H9 (cell line): ENCODE measurements at regions not wholly inside any gene's neighbourhood (a gene's known extent, or its start where the extent isn't known, plus 50 kb on each side); places are given as distances from the start of the nearest gene placed in this dataset.
"Not testable (repeated sequence)": the region's sequence is repeated elsewhere in the genome, so short reads cannot be mapped to it uniquely, and the experiment has no call there.

Experiments
- DNase-seq: peaks from one replicate; pipeline ENCODE4 v3.0.0-alpha.2; 2017
- H2AFZ ChIP-seq: one replicate; pipeline ENCODE4 v1.6.1; 2013; ENCODE audit warnings: mild to moderate bottlenecking, low read length, control low read depth, moderate library complexity
- H2AK5ac ChIP-seq: 2 replicates; pipeline ENCODE4 v1.6.1; 2013; ENCODE audit warnings: low read length, control low read depth, mixed read lengths; ENCODE audit not compliant: insufficient read length
- H2BK120ac ChIP-seq: one replicate; pipeline ENCODE4 v1.6.1; 2013; ENCODE audit warnings: low read depth, mild to moderate bottlenecking, low read length, control low read depth, inconsistent platforms; ENCODE audit not compliant: poor library complexity, severe bottlenecking
- H2BK12ac ChIP-seq: 2 replicates; pipeline ENCODE4 v1.6.1; 2013; ENCODE audit warnings: low read length, control low read depth, mixed read lengths, low read depth; ENCODE audit not compliant: insufficient read length
- H2BK15ac ChIP-seq: 2 replicates; pipeline ENCODE4 v1.6.1; 2013; ENCODE audit warnings: low read depth, low read length, control low read depth
- H2BK20ac ChIP-seq: one replicate; pipeline ENCODE4 v1.6.1; 2013; ENCODE audit warnings: low read depth, mild to moderate bottlenecking, low read length, control low read depth, inconsistent platforms; ENCODE audit not compliant: poor library complexity, severe bottlenecking
- H2BK5ac ChIP-seq: 2 replicates; pipeline ENCODE4 v1.6.1; 2013; ENCODE audit warnings: low read length, control low read depth, mixed read lengths; ENCODE audit not compliant: insufficient read length
- H3K14ac ChIP-seq: 2 replicates; pipeline ENCODE4 v1.6.1; 2013; ENCODE audit warnings: low read length, control low read depth; ENCODE audit not compliant: insufficient read depth
- H3K18ac ChIP-seq: 2 replicates; pipeline ENCODE4 v1.6.1; 2013; ENCODE audit warnings: low read depth, mild to moderate bottlenecking, mixed read lengths, low read length, control low read depth; ENCODE audit not compliant: insufficient read length
- H3K23ac ChIP-seq: 2 replicates; pipeline ENCODE4 v1.6.1; 2013; ENCODE audit warnings: low read length, control low read depth, mixed read lengths, low read depth; ENCODE audit not compliant: insufficient read length
- H3K23me2 ChIP-seq: 2 replicates; pipeline ENCODE4 v1.6.1; 2013; ENCODE audit warnings: low read depth, mild to moderate bottlenecking, mixed read lengths, low read length, control low read depth; ENCODE audit not compliant: insufficient read length, poor library complexity, severe bottlenecking
- H3K27ac ChIP-seq: 2 replicates; pipeline ENCODE4 v1.5.1; 2013; ENCODE audit warnings: low read length, control low read depth, mixed read lengths, low read depth; ENCODE audit not compliant: insufficient read length
- H3K27me3 ChIP-seq: 2 replicates; pipeline ENCODE4 v1.6.1; 2013; ENCODE audit warnings: low read length, control low read depth, inconsistent platforms; ENCODE audit not compliant: insufficient read depth
- H3K4ac ChIP-seq: 2 replicates; pipeline ENCODE4 v1.6.1; 2013; ENCODE audit warnings: low read depth, mild to moderate bottlenecking, control low read depth, inconsistent platforms, low read length, moderate library complexity
- H3K4me1 ChIP-seq: 2 replicates; pipeline ENCODE4 v1.6.1; 2013; ENCODE audit warnings: low read length, control low read depth, inconsistent platforms; ENCODE audit not compliant: insufficient read depth
- H3K4me2 ChIP-seq: 2 replicates; pipeline ENCODE4 v1.6.1; 2013; ENCODE audit warnings: low read length, control low read depth, mixed read lengths; ENCODE audit not compliant: insufficient read length, insufficient read depth
- H3K56ac ChIP-seq: 2 replicates; pipeline ENCODE4 v1.6.1; 2013; ENCODE audit warnings: low read depth, mild to moderate bottlenecking, mixed read lengths, low read length, control low read depth; ENCODE audit not compliant: insufficient read length
- H3K79me1 ChIP-seq: 2 replicates; pipeline ENCODE4 v1.6.1; 2013; ENCODE audit warnings: low read depth, mild to moderate bottlenecking, moderate library complexity, low read length, control low read depth, inconsistent platforms; ENCODE audit not compliant: insufficient read depth, poor library complexity, severe bottlenecking
- H3K79me2 ChIP-seq: 2 replicates; pipeline ENCODE4 v1.6.1; 2013; ENCODE audit warnings: low read length, control low read depth, inconsistent platforms; ENCODE audit not compliant: insufficient read depth
- H3K9ac ChIP-seq: 2 replicates; pipeline ENCODE4 v1.6.1; 2013; ENCODE audit warnings: low read length, control low read depth, mixed read lengths; ENCODE audit not compliant: insufficient read length; ENCODE audit errors: extremely low read depth
- H3K9me3 ChIP-seq: one replicate; pipeline ENCODE4 v1.6.1; 2013; ENCODE audit warnings: low read depth, low read length, inconsistent platforms; ENCODE audit not compliant: control insufficient read depth
- H3T11ph ChIP-seq: one replicate; pipeline ENCODE4 v1.6.1; 2013; ENCODE audit warnings: mild to moderate bottlenecking, low read length, control low read depth, inconsistent platforms
- H4K20me1 ChIP-seq: one replicate; pipeline ENCODE4 v1.6.1; 2013; ENCODE audit not compliant: control insufficient read depth, insufficient read length, insufficient read depth
- H4K5ac ChIP-seq: 2 replicates; pipeline ENCODE4 v1.6.1; 2013; ENCODE audit warnings: low read depth, mild to moderate bottlenecking, mixed read lengths, low read length, control low read depth; ENCODE audit not compliant: insufficient read length
- H4K8ac ChIP-seq: replicated peaks from 2 replicates; pipeline ENCODE4 v1.6.1; 2013; ENCODE audit warnings: low read length, control low read depth, mixed read lengths, low read depth; ENCODE audit not compliant: insufficient read length
- H4K91ac ChIP-seq: 2 replicates; pipeline ENCODE4 v1.6.1; 2013; ENCODE audit warnings: low read depth, mild to moderate bottlenecking, moderate library complexity, mixed read lengths, low read length, control low read depth; ENCODE audit not compliant: insufficient read length
- H3K27ac Mint-ChIP-seq, 3 experiments: 2 replicates in 2 of 3; 3 replicates in 1 of 3; pipeline ENCODE4 v1.8.0; 2020 to 2021; ENCODE audit warnings: mixed read lengths in 3 of 3, mild to moderate bottlenecking in 1 of 3, moderate library complexity in 1 of 3
- H3K27me3 Mint-ChIP-seq: 2 replicates; pipeline ENCODE4 v1.8.0; 2021; ENCODE audit warnings: low read depth, mild to moderate bottlenecking, moderate library complexity, mixed read lengths
- H3K36me3 Mint-ChIP-seq, 3 experiments: 2 replicates in 2 of 3; 3 replicates in 1 of 3; pipeline ENCODE4 v1.8.0; 2020 to 2021; ENCODE audit warnings: low read depth in 3 of 3, mixed read lengths in 3 of 3; ENCODE audit not compliant: insufficient read depth in 1 of 3
- H3K4me1 Mint-ChIP-seq, 2 experiments: 2 replicates each; pipeline ENCODE4 v1.8.0; 2020; ENCODE audit warnings: mixed read lengths in 2 of 2
- H3K4me3 Mint-ChIP-seq, 2 experiments: 2 replicates in 1 of 2; 3 replicates in 1 of 2; pipeline ENCODE4 v1.8.0; 2020 to 2021; ENCODE audit warnings: mild to moderate bottlenecking in 2 of 2, mixed read lengths in 2 of 2, moderate library complexity in 1 of 2
- H3K9me3 Mint-ChIP-seq, 2 experiments: 2 replicates in 1 of 2; 3 replicates in 1 of 2; pipeline ENCODE4 v1.8.0; 2020; ENCODE audit warnings: mild to moderate bottlenecking in 2 of 2, mixed read lengths in 2 of 2, moderate library complexity in 1 of 2
- CTCF ChIP-seq: fragments of 200-600 bp; sonication (generic); conservative IDR thresholded peaks from 3 replicates; pipeline ENCODE4 v1.8.0; 2021; ENCODE audit warnings: antibody characterized with exemption, mild to moderate bottlenecking
- WGBS: extraction: QIAGEN DNeasy Blood & Tissue Kit; methylation state at CpG from one replicate; pipeline ENCODE4 v1.1.7; 2013; ENCODE audit warnings: missing lambda C conversion rate, low lambda C conversion rate, mixed read lengths; ENCODE audit not compliant: insufficient read length; ENCODE audit errors: extremely low coverage; 5-methylcytosine and 5-hydroxymethylcytosine counted together

DNA sequence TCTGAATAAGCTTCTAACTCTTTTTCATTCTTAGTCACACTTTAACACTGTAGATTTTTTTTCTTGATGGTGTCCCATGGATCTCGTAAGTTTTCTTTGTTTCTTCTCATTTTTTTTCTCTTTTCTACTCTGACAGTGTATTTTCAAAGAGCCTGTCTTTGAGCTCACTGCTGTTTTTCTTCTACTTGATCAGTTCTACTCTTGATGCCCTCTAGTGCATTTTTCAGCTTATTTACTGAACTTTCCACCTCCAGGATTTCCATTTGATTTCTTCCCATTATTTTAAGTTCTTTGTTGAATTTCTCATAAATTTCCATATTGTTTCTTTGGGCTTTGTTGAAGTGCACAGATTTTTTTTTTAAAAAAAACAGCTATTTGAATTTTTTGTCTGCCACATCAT is 2641.1 kb upstream of the DEFB115 start:
- H3K4me1 ChIP-seq = no peaks in the 10 kb centered on the region
- H2AK5ac ChIP-seq = no peak overlapping the region
- H3K79me1 ChIP-seq = no peaks in the 10 kb centered on the region
- H2AFZ ChIP-seq = no peak overlapping the region
- no peak overlapping the region for H2BK5ac ChIP-seq
- no peak overlapping the region for H3K23ac ChIP-seq
- H3K4me2 ChIP-seq = no peak overlapping the region
- H4K91ac ChIP-seq = no peak overlapping the region
- H3K79me2 ChIP-seq = no peaks in the 10 kb centered on the region
- no peak overlapping the region for H3K18ac ChIP-seq
- WGBS = no CpG with 5 or more reads among the region's 1 CpG
- no peak overlapping the region for H3K56ac ChIP-seq
- H3K9me3 ChIP-seq = peaks cover 48% of the 10 kb centered on the region
- DNase-seq = no peak
- H4K5ac ChIP-seq = no peak overlapping the region
- H3K27ac ChIP-seq = no peak overlapping the region
- H3T11ph ChIP-seq = no peak overlapping the region
- Mint-ChIP-seq H3K27me3 (peaks cover 4% of the 10 kb centered on the region), H3K27ac (no peak overlapping the region), H3K4me3 (no peak overlapping the region), H3K9me3 (peaks cover 92 to 96% of the 10 kb centered on the region in 2 experiments), H3K36me3 (peaks cover 23 to 50% (median 32%) of the 10 kb centered on the region in 3 experiments), H3K4me1 (no peaks in the 10 kb centered on the region)
- H4K8ac ChIP-seq = no peak overlapping the region
- H2BK12ac ChIP-seq = no peak overlapping the region
- H2BK15ac ChIP-seq = no peak overlapping the region
- H3K23me2 ChIP-seq = no peaks in the 10 kb centered on the region
- no peak for TF ChIP-seq CTCF
- no peaks in the 10 kb centered on the region for H4K20me1 ChIP-seq
- no peak overlapping the region for H3K14ac ChIP-seq
- H3K27me3 ChIP-seq = no peaks in the 10 kb centered on the region
- H2BK120ac ChIP-seq = no peak overlapping the region
- no peak overlapping the region for H3K4ac ChIP-seq
- no peak overlapping the region for H2BK20ac ChIP-seq
- no peak overlapping the region for H3K9ac ChIP-seq

DNA sequence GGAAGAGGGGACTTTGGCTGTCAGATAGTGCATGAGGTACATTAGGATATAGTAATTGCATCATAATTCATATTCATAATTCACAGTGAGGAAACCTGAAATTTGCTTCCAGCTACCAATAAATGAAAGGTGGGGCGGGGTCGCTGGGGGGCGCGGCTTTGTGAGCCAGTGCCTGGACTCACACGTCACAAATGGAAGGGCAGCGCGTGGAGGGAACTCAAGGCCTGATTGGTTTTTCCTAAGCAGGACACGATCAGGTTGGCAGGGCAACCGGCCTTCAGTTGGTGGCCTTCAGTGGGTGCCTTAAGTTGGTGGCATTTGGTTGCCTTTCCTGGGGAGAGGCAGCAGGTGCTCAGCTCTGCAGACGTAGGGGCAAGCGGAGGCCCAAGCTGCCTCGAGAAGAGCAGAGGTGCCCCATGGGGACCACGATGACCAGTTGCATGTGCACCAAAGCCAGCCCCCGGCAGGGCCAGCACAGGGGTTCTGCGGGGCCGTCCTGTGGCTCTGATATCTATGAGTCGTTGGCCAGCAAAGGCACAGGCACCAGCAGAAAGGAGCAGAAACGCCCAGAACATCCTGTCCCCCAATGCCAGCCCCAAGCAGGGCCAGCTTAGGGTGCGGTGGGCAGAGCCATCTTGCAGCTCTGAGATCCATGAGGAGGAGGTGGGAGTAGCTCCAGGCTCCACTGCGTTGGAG is 2637.4 kb upstream of the DEFB115 start:
- not testable (repeated sequence) for H3K18ac ChIP-seq, H4K8ac ChIP-seq, H3K56ac ChIP-seq, H3K27ac ChIP-seq, H3K4me3 Mint-ChIP-seq, H4K5ac ChIP-seq, H3K23me2 ChIP-seq, H3K4ac ChIP-seq, H3K27me3 ChIP-seq, H3K14ac ChIP-seq, H2BK20ac ChIP-seq, H2BK15ac ChIP-seq, H4K20me1 ChIP-seq, H2BK5ac ChIP-seq, H2BK12ac ChIP-seq, H3T11ph ChIP-seq, DNase-seq, H4K91ac ChIP-seq, H2AK5ac ChIP-seq, H3K9ac ChIP-seq, H2BK120ac ChIP-seq, H3K27me3 Mint-ChIP-seq, H2AFZ ChIP-seq, H3K4me1 Mint-ChIP-seq, H3K79me2 ChIP-seq, H3K23ac ChIP-seq, H3K4me2 ChIP-seq, H3K27ac Mint-ChIP-seq, H3K4me1 ChIP-seq, H3K79me1 ChIP-seq
- peaks cover 53% of the 10 kb centered on the region for H3K9me3 ChIP-seq
- Mint-ChIP-seq H3K9me3 (peaks cover 92 to 93% of the 10 kb centered on the region in 2 experiments), H3K36me3 (peaks cover 16 to 38% (median 21%) of the 10 kb centered on the region in 3 experiments)
- no CpG with 5 or more reads among the region's 20 CpGs for WGBS
